GM19455 (cell line): ENCODE measurements at regions not wholly inside any gene's neighbourhood (a gene's known extent, or its start where the extent isn't known, plus 50 kb on each side); places are given as distances from the start of the nearest gene placed in this dataset.

Experiments used
- ATAC-seq: cut with Tn5 transposase; IDR thresholded peaks from one replicate; pipeline ENCODE4 v1.9.1; 2021; ENCODE audit not compliant: unreplicated experiment

- no peak for ATAC-seq
These were observed 91.6 kb downstream of the HS1BP3 start for GRCh38 chr2:20559277-20559676.

GRCh38 chr2:20560011-20560410, 90.9 kb downstream of the HS1BP3 start:
- ATAC-seq = no peak

GRCh38 chr2:20560891-20561636, 89.8 kb downstream of the HS1BP3 start:
- no peak for ATAC-seq

- ATAC-seq = no peak
These were observed 89.1 kb downstream of the HS1BP3 start for GRCh38 chr2:20561637-20562454.

- ATAC-seq = no peak
These were observed 88.2 kb downstream of the HS1BP3 start for GRCh38 chr2:20562540-20563225.

- ATAC-seq = no peak
These were observed 87.6 kb downstream of the HS1BP3 start for GRCh38 chr2:20563251-20563650.

- ATAC-seq = no peak
These were observed 87.1 kb downstream of the HS1BP3 start for GRCh38 chr2:20563833-20564232.

- no peak for ATAC-seq
These were observed 85.7 kb downstream of the HS1BP3 start for GRCh38 chr2:20565101-20565622.

GRCh38 chr2:20565623-20566236, 85.2 kb downstream of the HS1BP3 start:
- no peak for ATAC-seq

GRCh38 chr2:20566331-20566730, 84.6 kb downstream of the HS1BP3 start:
- ATAC-seq = no peak

- no peak for ATAC-seq
These were observed 83.6 kb downstream of the HS1BP3 start for GRCh38 chr2:20567159-20567925.
